CD4-positive, alpha-beta T cell treated with Interleukin-4 for 1 hour (primary cell): ENCODE measurements at regions not wholly inside any gene's neighbourhood (a gene's known extent, or its start where the extent isn't known, plus 50 kb on each side); places are given as distances from the start of the nearest gene placed in this dataset.

Experiments
- DNase-seq, 2 donors: peaks; one replicate each; pipeline ENCODE4 v3.0.0-alpha.2; 2020 to 2022

GRCh38 chr20:40120827-40121226, 568.2 kb downstream of the MAFB start:
- DNase-seq = no peak

DNA sequence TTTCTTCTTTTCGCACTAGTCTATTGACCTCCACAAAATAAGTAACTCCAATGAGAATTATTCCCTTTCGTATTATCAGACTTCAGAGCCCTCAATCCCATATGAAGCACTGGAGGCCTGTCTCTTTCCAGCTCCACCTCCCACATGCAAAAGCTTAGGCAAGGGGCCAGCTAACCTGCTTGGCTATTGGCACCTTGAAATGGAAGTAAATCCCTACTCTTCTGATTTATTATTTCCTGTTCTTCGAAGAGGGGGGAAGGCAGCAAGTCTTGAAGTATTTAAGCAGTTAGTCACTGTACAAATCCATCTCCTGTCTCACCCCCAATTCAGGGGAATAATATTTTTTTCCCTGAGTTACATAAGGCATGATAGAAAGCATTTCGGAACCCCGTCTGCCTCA, 577.8 kb downstream of the MAFB start:
- DNase-seq = no peak

DNA sequence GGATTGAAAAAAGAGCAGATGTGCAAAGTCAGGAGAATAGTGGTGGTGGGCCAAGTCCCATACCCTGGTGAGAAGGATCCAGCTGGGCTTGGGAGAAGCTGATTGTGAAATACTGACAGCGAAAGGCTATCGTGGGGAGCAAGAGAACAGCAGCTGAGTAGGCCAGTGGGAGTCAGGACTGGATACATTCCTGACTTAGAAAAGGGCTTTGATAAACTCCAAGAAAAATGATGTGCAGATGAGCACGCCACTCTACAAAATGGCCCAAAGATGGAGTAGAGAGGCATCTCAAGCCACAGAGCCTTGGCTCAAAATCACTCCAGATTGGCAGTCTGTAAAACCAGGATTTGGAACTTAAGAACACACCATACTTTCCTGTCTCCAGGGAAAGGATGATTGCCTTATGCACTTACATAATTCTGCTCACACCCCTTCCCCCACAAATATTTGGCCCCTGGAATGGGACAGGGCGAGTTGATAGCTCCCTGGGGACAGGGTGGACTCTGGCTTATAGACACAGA, 578.7 kb downstream of the MAFB start:
- no peak for DNase-seq

DNA sequence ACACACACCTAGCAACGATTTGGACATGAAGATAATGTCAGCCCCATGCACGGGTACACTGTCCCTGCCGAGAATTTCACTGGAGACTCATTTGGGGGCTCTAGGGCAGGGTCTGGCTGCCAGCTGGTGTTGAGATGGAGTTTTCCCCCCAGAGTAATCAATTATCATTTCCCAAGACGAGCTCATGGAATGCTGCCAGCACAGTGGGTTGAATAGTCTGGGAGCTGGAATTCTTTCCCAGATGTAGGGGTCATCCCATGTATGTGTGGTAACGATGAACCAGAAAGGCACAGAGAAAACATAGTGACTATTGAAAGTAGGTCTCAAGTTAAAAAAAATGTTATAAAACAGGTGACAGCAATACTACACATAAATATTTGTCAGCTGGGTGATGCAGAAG, 579.9 kb downstream of the MAFB start:
- DNase-seq = no peak

DNA sequence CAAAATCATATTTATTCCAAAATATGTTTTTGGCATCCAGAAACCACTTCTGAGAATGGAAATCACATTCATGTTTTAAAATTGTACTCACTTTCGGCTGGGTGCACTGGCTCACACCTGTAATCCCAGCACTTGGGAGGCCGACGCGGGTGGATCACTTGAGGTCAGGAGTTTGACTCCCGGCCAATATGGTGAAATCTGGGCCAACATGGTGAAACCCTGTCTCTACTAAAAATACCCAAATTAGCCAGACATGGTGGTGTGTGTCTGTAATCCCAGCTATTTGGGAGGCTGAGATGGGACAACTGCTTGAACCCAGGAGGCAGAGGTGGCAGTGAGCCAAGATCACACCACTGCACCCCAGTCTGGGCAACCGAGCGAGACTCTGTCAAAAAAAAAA, 580.7 kb downstream of the MAFB start:
- DNase-seq = no peak

- DNase-seq = no peak
These were observed 584.1 kb downstream of the MAFB start for GRCh38 chr20:40104959-40105358.

GRCh38 chr20:40103420-40103819, 585.6 kb downstream of the MAFB start:
- DNase-seq = no peak

DNA sequence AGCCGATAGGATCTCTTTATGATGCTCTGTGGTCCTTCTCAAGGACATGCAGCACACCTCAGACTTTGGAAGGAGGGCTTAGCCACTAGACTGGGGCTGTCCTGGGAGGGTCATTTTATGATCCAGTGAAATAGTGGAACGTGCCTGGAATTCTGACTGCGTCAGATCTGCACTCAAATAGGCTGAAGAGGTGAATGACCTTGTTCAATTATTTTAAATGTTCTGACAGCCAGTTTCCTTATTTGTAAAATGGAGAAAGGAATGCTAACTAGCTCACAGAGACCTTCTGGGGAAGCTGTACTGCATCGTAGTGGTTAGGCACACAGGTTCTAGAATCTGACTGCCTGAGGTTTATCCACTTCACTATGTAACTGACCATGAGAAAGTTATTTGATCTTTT, 587.5 kb downstream of the MAFB start:
- DNase-seq = no peak

DNA sequence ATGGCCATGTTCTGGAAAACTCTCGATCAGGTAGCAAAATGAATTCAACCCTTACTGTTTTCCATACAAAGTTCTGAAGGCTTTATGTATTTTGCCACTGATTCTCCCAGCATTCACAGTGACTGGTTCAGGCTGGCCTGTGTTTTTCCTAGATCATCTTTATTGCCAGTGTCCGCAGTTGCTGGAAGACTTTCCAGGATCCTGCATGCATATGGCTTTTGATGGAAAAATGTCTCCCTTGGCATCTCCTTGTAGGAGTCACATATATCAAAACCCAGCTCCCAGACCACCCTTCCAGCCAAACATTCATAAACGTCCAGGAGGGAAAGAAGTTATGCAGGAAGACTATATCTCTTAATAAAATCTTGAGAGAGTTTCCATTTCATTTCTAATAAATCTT, 588.8 kb downstream of the MAFB start:
- no peak for DNase-seq

DNA sequence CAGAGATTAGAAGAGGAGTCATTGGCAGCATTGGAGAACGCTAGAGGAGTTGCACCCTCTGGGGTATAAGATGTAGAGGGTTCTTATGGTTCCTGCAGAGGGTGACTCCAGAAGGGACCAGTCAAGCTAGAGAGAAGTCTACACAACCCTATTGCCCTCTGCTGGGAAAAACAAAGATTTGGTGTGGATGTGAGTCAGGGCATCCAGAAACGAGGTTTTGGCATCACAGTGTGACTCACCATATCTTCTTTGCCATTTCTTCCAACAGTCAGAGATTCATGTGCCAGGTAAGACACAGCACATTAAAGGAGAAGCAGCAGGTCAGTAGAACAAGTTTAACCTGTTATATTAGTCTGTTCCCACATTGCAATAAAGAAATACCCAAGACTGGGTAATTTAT, 598.8 kb downstream of the MAFB start:
- no peak for DNase-seq

DNA sequence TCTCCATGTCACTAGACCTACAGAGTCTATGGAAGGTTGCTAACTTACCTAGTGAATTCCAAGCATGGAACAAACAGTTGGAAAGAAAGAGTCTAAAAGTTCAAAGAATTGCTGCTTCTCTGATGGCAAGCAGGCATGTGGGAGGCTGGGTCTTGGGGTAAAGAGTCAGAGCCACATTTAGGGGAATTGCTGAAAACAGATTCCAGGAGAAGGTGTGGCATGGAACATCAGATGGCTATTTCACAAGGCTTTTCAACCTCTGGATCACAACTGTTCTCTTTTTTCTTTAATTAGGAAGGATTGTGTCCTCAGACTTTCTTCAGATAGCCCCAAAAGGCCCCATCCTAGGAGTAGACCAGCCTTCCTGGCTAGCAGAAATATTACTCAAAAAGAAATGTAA, 601.5 kb downstream of the MAFB start:
- no peak for DNase-seq

DNA sequence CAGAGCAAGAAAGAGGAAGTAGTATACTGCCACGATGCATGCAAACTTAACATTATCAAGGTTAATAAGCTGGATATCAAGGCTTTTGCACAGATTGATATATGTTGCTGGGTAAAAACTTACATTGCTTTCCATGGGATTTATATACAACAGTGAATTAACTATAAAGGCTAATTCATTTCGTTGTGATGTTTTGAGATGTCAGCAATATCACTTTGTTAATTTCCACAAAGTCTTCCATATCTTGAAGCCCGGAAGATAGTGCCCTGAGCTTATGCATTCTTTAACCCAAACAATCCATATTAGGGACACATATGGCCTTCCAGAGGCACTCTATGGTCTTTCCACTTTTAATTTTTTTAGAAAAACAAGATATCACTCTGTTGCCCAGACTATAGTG, 603.5 kb downstream of the MAFB start:
- DNase-seq = no peak

- DNase-seq = no peak
These were observed 606.6 kb downstream of the MAFB start for GRCh38 chr20:40082436-40082835.

DNA sequence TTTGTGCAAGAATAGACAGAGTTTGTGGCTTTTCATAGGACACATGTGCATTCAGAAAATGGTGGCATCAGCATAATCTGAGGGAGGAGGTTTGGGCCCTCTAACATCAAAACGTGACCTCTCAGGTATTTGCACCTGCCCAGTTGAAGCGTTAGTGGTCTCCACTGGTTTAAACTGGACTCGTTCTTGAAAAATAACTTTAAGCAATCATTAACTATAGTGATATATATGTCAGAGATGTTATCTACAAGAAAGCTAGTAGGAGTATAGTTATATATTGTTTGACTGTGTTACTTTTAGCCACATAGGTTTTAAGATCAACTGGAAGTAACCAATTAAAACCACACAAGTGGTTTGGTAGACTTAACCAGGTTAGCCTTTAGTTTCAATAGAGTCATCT, 607.4 kb downstream of the MAFB start:
- DNase-seq = no peak

DNA sequence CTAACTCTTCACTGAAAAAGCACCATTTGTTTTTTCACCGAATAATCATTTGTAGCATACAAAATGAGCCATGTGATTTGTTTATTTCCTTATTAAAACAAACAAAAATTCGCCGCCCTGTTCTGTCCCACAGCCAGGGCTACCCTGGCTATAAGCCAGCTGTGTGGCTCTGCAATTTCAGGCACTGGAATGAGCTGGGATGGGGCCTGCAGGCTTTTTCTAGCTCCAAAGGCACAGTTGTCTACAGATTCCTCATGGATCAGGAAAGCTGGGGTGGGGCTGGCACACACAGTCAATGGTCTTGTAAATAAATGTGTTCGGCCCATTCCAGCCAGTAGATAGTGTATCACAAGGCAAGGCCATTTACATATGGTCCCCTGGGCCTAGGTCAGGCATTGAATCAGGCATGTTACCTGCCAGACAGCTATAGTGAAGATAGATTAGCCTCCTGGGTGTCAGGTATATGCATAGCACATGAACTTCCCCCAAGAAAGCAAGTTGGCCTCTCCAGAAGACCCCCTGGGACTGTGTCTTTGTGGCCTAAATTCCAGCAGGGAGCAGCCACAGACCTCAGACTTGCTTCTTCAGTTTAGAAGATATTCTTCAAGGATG, 608.9 kb downstream of the MAFB start:
- no peak for DNase-seq

- DNase-seq = no peak
These were observed 615.4 kb downstream of the MAFB start for GRCh38 chr20:40073535-40074111.

GRCh38 chr20:40072907-40073306, 616.1 kb downstream of the MAFB start:
- no peak for DNase-seq

DNA sequence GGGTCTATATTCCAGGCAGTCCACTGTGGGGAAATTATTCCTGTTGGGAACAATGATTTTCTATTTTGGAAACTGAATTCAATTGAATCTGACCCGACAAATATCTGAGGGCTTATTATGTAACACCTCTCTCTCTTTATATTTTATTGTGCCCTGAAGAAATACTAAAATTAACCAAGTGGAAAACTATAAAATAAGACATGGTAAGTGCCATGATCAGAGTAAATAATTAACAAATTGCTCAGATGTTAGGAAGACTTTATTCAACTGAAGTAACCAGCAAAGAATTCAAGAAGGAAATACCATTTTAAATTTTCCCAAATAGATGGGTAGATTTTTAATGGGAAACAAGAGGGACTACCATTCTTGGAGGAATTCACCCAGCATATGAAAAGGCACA, 632.9 kb downstream of the MAFB start:
- DNase-seq = no peak

DNA sequence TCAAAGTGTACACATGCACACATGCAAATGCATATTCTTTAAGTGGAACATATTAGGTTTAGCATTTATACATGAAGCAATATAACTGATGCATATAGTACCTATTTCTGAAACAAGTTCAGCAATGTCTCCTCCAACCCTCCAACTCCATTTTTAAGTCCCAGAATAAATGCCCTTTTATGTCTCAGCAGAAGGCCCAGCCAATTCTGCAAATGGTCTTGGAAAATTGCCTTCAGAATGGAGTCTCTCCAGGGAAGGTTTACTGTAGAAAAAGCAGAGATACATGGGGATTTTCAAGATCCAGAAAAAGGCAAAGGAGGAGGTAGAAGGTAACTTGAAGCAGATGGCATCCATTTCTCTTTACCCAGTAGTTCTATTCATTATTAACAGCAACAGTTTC, 633.3 kb downstream of the MAFB start:
- no peak for DNase-seq

DNA sequence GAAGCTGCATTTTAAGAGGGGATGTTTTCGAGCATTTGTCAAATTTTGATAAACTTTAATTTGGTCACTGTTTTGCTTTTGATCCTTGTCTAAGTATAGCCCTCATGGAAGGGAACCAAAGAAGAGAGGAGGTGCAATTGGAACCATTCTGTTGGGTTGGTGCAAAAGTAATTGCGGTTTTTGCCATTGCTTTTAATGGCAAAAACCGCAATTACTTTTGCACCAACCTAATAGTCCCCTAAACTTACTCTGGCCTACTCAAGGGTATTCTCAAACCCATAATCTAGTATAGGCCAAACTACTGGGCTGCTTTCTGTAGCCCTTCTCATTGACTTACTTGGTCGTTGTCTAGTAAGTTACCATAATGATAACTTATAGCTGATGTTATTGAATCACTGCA, 634.7 kb downstream of the MAFB start:
- DNase-seq = no peak

- no peak for DNase-seq
These were observed 638.4 kb downstream of the MAFB start for GRCh38 chr20:40050596-40050995.

DNA sequence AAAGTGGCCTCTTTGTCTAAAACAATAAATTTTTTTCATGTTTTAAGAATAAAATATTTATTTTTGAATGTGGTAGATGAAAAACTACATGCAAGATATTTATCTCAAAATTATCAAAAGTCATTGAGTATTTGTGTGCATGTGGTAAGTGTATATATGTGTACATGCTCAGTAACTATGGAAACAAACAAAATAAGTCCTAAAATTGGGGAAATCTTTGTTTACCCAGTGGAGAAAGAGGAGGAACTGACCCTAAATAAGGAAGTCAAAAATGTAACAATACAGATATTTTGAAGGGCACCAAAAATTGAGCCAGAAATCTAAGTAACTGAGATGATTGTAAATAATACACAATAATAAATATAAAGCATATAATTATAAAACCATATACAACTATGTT, 639.2 kb downstream of the MAFB start:
- DNase-seq = no peak

DNA sequence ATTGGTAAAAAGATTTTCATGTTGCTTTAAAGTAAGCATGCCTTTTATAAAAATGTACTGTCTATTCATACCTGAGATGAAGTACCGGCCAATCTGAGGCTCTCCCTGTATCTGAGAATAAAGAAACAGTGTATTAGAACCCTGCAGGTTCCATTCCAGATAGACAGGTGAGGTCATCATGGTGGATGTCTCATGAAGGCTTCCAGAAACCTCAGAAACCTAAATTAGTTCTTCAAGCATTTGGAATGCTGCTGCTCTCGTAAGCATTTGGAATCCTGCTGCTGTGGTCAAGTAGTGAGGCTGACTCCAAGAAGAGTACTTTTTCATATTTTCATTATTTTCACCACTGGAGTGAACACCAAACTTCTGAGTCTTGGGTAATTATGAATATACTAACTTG, 642.3 kb downstream of the MAFB start:
- DNase-seq = no peak

- no peak for DNase-seq
These were observed 651.5 kb downstream of the MAFB start for GRCh38 chr20:40037511-40037910.

DNA sequence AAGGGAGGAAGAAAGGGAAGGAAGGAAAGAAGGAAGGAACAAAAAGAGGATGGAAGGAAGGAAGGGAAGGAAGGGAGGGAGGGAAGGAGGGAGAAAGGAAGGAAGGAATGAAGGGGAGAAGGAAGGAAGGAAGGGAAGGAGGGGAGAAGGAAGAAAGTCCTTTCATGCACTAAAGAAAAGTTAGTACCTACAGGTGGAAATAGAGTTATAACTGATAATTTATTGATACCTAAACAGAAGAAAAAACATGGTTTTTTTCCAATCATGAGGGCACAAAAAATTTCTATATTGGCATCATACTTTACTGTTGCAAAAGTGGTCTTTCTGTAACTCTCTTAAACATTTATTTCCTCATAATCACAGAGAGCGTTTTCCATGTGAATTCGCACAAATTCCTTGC, 659.4 kb downstream of the MAFB start:
- no peak for DNase-seq
